ENCODE measurements at regions not wholly inside any gene's neighbourhood (a gene's known extent, or its start where the extent isn't known, plus 50 kb on each side); places are given as distances from the start of the nearest gene placed in this dataset.
"Not testable (repeated sequence)": the region's sequence is repeated elsewhere in the genome, so short reads cannot be mapped to it uniquely, and the experiment has no call there.

DNA sequence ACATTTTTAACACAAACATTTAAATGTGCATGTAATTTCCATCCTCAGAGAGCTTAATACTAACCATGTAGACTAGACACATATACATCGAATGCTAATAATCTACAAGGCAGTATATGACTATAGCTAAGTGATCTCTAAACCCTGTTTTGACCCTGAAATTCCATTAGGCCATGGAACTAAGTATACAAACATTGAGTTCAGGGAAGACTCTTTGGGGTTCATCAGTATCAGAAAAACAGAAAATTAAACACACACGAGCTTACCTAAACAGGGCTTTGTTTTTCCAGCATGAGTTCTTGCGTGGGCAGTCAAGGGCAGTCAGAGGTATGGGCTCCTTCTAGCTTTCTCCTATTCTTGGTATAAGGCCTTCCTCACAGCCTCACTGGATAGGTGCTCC, 106.0 kb upstream of the COPS8 start:
- DNase-seq = no peak

- no peak for DNase-seq
These were observed 104.7 kb upstream of the COPS8 start for GRCh38 chr2:236980961-236981360.

- no peak for DNase-seq
These were observed 103.8 kb upstream of the COPS8 start for GRCh38 chr2:236981701-236982485.

DNA sequence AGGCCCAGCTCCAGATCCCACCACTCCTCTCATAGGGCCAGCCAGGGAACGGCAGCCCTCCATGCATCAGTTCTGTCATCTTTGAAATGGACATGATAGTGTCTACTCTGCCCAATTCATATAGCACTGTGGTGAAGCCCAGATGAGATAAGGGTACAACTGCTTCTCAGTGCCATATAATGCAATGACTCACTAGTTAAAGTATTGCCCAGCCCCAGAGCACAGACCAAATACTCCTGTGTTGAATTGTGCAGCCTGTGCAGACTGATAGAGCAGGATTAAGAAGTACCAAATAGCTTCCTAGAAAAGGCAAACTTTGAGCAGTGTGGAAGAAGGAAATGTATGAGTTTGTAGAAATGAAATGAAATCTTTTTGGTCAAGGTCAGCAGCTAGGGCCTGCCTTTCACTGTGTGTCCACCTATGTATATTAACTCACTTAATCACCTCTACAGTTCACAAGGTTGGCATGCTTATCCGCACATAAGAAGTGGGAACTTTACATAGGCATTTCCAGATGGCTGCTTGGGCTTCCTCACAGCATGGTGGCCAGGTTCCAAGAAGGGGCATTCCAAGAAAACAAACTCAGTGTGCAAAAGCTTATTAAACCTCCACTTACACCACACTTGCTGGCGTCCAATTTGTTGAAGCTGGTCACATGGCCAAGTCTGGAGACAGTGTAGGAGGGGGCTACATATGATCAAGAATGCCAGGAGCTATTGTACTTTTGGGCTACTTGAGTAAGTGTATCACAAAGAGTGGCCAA, 102.8 kb upstream of the COPS8 start:
- no peak for DNase-seq

DNA sequence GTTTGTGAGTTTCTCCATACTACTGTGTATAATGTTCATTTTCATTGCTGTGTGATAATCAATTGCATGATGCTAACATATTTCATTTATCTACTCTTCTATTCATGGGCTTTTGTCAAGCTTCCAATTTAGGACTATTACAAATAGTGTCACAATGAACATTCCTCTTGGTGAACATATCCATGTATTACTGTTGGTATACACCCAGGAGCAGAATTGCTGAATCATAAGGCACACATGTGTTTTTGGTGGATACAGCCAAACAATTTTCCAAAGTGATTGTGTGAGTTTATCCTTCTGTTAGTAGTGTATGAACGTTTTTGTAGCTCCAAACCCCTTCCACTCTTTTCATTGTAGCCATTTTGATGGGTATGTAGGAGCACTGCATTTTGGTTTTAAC, 101.6 kb upstream of the COPS8 start:
- DNase-seq = no peak

DNA sequence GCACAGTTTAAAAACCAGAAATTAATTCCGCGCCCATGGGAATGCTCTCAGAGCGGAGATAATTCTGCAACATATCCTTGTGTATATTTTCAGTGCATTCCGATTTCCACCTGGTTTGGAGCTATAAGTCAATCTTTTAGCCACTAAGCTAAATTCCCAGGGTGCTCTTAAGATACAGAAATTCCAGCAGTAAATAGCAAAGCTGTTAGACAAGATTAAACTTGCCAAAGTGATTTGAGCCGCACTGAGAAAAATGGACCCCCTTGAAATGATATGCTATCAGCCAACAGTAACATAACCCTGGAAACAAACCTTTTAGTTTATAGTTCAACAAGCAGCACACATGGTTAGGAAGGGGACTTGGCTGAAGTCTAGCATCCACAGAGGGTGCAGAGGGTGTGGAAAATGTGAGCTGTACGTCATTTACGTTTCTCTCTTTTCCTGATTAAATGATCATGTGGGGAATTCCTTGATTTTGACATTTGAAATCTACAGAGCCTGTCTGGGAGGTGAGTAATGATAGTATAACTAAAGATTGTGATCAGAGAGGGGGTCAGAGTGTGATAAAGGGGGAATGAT, 99.8 kb upstream of the COPS8 start:
- no peak for DNase-seq

- no peak for DNase-seq
These were observed 99.0 kb upstream of the COPS8 start for GRCh38 chr2:236986524-236987330.

GRCh38 chr2:236988216-236988615, 97.5 kb upstream of the COPS8 start:
- DNase-seq = no peak

GRCh38 chr2:236988690-236989624, 96.7 kb upstream of the COPS8 start:
- DNase-seq = no peak

- no peak for DNase-seq
These were observed 95.1 kb upstream of the COPS8 start for GRCh38 chr2:236990552-236990951.

GRCh38 chr2:236991874-236992273, 93.8 kb upstream of the COPS8 start:
- no peak for DNase-seq

GRCh38 chr2:236993286-236993685, 92.4 kb upstream of the COPS8 start:
- DNase-seq = no peak

- DNase-seq = no peak
These were observed 91.3 kb upstream of the COPS8 start for GRCh38 chr2:236994361-236994760.

DNA sequence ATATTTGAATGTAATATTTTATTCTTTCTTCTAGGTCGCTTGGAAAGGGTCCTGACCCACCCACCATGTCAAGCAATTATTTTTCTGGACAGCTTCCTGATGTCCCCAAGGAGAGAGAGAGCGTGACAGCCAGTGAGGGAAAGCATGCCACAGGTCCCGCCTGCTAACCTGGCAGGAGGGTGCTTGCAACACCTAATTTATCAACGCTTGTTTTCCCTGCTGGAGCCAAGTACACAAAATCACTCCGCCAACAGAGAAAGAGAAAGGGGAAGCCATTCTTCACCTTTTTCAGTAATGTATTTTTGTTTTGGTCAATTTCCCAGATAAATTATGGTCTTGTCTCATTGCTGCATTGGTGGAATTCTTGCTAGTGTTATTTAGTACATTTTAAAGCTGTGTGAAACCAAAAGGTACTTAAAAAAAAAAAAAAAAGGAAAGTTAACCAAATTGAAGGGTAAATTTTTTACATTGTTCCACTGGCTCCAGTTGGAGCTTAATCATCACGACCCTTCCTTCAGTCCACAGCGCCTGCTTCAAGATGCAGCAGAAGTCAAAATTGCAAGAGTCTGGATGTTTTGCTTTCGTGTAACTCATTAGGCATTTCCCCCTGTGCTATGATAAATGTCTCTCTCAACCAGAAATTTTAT, 88.5 kb upstream of the COPS8 start:
- no peak for DNase-seq

DNA sequence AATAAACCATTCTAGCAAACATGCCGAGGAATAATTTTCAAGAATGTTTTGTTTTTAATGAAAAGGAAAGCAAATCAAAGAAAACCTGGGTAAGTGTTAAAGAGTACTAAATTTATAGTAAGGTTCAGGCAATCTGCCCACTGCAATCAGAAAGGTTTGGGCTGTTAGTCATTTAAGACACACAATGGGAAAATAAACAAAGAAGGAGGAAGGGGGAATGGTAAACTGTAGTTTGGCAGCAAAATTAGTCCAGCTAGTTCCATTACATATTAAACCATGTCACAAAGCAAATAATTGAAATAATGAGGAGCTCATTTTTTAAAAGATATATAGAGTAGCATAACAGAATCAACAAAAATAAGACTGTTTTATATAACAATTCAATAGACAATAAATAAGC, 87.5 kb upstream of the COPS8 start:
- DNase-seq = no peak

- DNase-seq = no peak
These were observed 86.9 kb upstream of the COPS8 start for GRCh38 chr2:236998758-236999157.

GRCh38 chr2:237000481-237000880, 85.2 kb upstream of the COPS8 start:
- no peak for DNase-seq

DNA sequence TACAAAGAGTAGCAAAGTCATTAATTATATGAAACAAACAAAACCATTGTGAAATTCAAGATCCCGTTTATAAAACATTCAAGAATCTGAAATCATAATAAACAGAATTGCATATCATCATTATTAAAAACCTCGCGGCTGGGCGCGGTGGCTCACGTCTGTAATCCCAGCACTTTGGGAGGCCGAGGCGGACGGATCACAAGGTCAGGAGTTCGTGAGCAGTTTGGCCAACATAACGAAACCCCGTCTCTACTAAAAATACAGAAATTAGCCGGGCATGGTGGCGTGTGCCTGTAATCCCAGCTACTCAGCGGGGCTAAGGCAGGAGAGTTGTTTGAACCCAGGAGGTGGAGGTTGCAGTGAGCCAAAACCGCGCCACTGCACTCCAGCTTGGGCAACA, 80.3 kb upstream of the COPS8 start:
- not testable (repeated sequence) for DNase-seq

- DNase-seq = no peak
These were observed 74.4 kb upstream of the COPS8 start for GRCh38 chr2:237011206-237011795.

DNA sequence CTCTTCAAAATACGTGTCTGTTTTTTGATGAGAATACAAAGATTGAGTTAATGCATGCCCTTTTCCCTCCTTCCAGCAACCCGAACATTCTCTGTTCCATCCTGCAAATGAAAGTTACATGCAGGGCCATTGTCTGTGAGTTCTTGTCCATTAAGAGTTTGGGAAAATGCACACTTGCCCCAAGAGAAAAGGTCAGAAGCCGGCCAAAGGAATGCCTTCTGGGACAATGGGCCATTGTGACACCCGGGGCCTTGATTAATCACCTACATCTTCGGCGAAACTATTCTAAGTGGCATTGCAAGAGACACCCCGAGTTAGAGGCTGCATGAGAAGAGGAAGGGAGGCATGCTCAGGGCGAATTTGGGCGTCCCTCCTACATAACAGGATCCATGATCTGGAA, 73.7 kb upstream of the COPS8 start:
- DNase-seq = no peak

Data from stimulated activated CD4-positive, alpha-beta T cell treated with anti-CD3 and anti-CD28 coated beads, Interleukin-15, amount 100 ng/mL, for 24 hours (primary cell).